ENCODE measurements at regions not wholly inside any gene's neighbourhood (a gene's known extent, or its start where the extent isn't known, plus 50 kb on each side); places are given as distances from the start of the nearest gene placed in this dataset.

GRCh38 chr3:178055939-178056338 lies 480.3 kb upstream of the KCNMB2 start (continued):
- TF ChIP-seq ISL1 (CRISPR knock-in tag; IDR thresholded peaks at IDR 0.05) (no peak), SNAI2 (CRISPR knock-in tag; IDR thresholded peaks at IDR 0.05) (no peak), PATZ1 (CRISPR knock-in tag; IDR thresholded peaks at IDR 0.05; ENCODE audit: borderline replicate concordance) (no peak), GLIS3 (CRISPR knock-in tag; IDR thresholded peaks at IDR 0.05) (no peak), PPARA (CRISPR knock-in tag; IDR thresholded peaks at IDR 0.05; ENCODE audit: borderline replicate concordance) (no peak), CREB5 (CRISPR knock-in tag; IDR thresholded peaks at IDR 0.05; ENCODE audit: low read depth) (no peak), TOX (CRISPR knock-in tag; IDR thresholded peaks at IDR 0.05; ENCODE audit: borderline replicate concordance) (no peak), ARNTL (CRISPR knock-in tag; IDR thresholded peaks at IDR 0.05; ENCODE audit: borderline replicate concordance, low read depth) (no peak), BACH2 (CRISPR knock-in tag; IDR thresholded peaks at IDR 0.05; ENCODE audit: borderline replicate concordance) (no peak), TCF4 (CRISPR knock-in tag; IDR thresholded peaks at IDR 0.05; ENCODE audit: borderline replicate concordance) (no peak), ZFP3 (CRISPR knock-in tag; IDR thresholded peaks at IDR 0.05) (no peak)

DNA sequence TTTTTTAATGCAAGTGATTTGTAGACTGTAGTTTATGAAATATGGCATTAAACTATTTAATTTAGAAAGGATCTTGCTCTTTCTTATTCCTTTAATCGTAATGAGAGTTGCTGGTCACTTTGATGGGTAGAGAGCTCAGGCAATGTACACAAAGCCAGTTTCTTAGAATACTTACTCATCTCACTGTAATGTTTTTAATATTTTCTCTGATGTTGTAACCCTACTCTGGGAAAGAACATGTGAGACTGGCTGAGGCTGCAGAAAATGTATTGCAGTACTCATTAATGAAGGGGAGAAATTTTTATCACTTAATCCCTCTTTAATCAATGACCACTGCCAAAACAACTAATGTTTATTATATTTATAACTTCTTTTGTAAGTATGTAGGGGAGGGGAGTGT lies 479.4 kb upstream of the KCNMB2 start:
- no peak for ATAC-seq
- TF ChIP-seq TSHZ2 (CRISPR knock-in tag; IDR thresholded peaks at IDR 0.05) (no peak), ZFP30 (CRISPR knock-in tag; IDR thresholded peaks at IDR 0.05) (no peak), ZFP3 (CRISPR knock-in tag; IDR thresholded peaks at IDR 0.05) (no peak), BACH2 (CRISPR knock-in tag; IDR thresholded peaks at IDR 0.05; ENCODE audit: borderline replicate concordance) (no peak), TCF4 (CRISPR knock-in tag; IDR thresholded peaks at IDR 0.05; ENCODE audit: borderline replicate concordance) (no peak), ARNTL (CRISPR knock-in tag; IDR thresholded peaks at IDR 0.05; ENCODE audit: borderline replicate concordance, low read depth) (no peak), CSDC2 (CRISPR knock-in tag; IDR thresholded peaks at IDR 0.05) (no peak), SNAI2 (CRISPR knock-in tag; IDR thresholded peaks at IDR 0.05) (no peak), ZNF565 (CRISPR knock-in tag; conservative IDR thresholded peaks at IDR 0.05; ENCODE audit: low read depth) (no peak), ISL1 (CRISPR knock-in tag; IDR thresholded peaks at IDR 0.05) (no peak)
- TF ChIP-seq, protein P1, sequence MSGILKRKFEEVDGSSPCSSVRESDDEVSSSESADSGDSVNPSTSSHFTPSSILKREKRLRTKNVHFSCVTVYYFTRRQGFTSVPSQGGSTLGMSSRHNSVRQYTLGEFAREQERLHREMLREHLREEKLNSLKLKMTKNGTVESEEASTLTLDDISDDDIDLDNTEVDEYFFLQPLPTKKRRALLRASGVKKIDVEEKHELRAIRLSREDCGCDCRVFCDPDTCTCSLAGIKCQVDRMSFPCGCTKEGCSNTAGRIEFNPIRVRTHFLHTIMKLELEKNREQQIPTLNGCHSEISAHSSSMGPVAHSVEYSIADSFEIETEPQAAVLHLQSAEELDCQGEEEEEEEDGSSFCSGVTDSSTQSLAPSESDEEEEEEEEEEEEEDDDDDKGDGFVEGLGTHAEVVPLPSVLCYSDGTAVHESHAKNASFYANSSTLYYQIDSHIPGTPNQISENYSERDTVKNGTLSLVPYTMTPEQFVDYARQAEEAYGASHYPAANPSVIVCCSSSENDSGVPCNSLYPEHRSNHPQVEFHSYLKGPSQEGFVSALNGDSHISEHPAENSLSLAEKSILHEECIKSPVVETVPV (CRISPR knock-in tag; IDR thresholded peaks at IDR 0.05), result no peak

DNA sequence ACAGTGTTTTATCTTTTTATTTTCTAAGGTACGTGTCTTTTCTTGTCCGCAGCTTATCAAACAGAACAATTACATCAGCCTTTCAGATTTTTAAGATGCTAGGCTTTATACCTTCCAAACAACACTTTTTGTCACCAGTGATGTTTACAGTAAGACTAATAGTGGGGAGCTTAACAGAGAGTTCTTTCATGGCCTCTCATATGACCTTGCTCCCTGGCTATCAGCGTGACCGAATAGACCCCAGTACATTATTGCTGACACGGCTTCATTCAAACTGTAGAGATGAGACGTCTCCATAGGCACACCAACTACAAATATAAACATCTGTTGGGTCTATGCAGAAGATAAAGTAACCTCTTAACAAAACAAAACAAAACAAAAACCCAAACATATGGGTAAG lies 477.6 kb upstream of the KCNMB2 start:
- ATAC-seq, result no peak
- TF ChIP-seq ZNF70 (CRISPR knock-in tag; IDR thresholded peaks at IDR 0.05) (no peak), ZFP30 (CRISPR knock-in tag; IDR thresholded peaks at IDR 0.05) (no peak), ARNTL (CRISPR knock-in tag; IDR thresholded peaks at IDR 0.05; ENCODE audit: borderline replicate concordance, low read depth) (no peak), ZNF8 (CRISPR knock-in tag; IDR thresholded peaks at IDR 0.05) (no peak), SNAI2 (CRISPR knock-in tag; IDR thresholded peaks at IDR 0.05) (no peak), PATZ1 (CRISPR knock-in tag; IDR thresholded peaks at IDR 0.05; ENCODE audit: borderline replicate concordance) (no peak), ESRRG (CRISPR knock-in tag; IDR thresholded peaks at IDR 0.05) (no peak), OSR1 (CRISPR knock-in tag; IDR thresholded peaks at IDR 0.05) (no peak), BACH2 (CRISPR knock-in tag; IDR thresholded peaks at IDR 0.05; ENCODE audit: borderline replicate concordance) (no peak), TSHZ2 (CRISPR knock-in tag; IDR thresholded peaks at IDR 0.05) (no peak), CSDC2 (CRISPR knock-in tag; IDR thresholded peaks at IDR 0.05) (no peak), GLIS3 (CRISPR knock-in tag; IDR thresholded peaks at IDR 0.05) (no peak), ZFP3 (CRISPR knock-in tag; IDR thresholded peaks at IDR 0.05) (no peak)
- TF ChIP-seq, protein P2, sequence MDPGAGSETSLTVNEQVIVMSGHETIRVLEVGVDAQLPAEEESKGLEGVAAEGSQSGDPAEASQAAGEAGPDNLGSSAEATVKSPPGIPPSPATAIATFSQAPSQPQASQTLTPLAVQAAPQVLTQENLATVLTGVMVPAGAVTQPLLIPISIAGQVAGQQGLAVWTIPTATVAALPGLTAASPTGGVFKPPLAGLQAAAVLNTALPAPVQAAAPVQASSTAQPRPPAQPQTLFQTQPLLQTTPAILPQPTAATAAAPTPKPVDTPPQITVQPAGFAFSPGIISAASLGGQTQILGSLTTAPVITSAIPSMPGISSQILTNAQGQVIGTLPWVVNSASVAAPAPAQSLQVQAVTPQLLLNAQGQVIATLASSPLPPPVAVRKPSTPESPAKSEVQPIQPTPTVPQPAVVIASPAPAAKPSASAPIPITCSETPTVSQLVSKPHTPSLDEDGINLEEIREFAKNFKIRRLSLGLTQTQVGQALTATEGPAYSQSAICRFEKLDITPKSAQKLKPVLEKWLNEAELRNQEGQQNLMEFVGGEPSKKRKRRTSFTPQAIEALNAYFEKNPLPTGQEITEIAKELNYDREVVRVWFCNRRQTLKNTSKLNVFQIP (CRISPR knock-in tag; IDR thresholded peaks at IDR 0.05; ENCODE audit: borderline replicate concordance, low read depth), result no peak
- TF ChIP-seq, protein P1 (CRISPR knock-in tag; IDR thresholded peaks at IDR 0.05), result no peak

All from SK-N-SH treated with all-trans-retinoic acid at 6 μM for 48 hours (cell line).